ENCODE measurements at regions not wholly inside any gene's neighbourhood (a gene's known extent, or its start where the extent isn't known, plus 50 kb on each side); places are given as distances from the start of the nearest gene placed in this dataset.

DNA sequence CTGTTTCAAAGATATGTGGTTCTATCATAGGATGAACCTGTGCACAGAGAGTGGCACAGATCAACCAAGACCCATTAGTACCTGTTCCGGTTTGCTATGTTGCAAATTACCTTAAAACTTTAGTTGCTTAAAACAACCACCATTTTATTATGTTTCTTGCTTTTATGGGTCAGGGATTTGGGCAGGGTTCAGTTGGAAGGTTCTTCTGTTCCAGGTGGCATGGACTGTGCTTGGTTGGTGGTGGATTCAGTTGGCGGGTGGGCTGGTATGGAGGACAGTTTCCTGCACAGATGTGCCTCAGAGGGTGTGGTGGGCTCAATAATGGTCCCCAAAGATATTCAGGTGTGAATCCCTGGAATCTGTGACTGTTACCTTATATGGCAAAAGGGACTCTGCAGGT, 166.3 kb downstream of the SLC35B3 start:
- H2BK20ac ChIP-seq (ENCODE audit: low read depth, low read length, poor library complexity, severe bottlenecking): no peak overlapping the region
- H3K27me3 Mint-ChIP-seq (ENCODE audit: low read depth): peaks cover 5% of the 10 kb centered on the region; the same call in 1 of the 2 replicates
- no peaks in the 10 kb centered on the region for H4K20me1 ChIP-seq (ENCODE audit: control insufficient read depth, insufficient read depth, insufficient read length)
- no peaks in the 10 kb centered on the region for H3K27me3 ChIP-seq (ENCODE audit: insufficient read depth, low read length)
- no peak overlapping the region for H3T11ph ChIP-seq (ENCODE audit: low read length)
- H3K9ac ChIP-seq (ENCODE audit: extremely low read depth, insufficient read length, low read length): no peak overlapping the region
- H2AK5ac ChIP-seq (ENCODE audit: insufficient read length, low read length): no peak overlapping the region
- H3K9me3 ChIP-seq (ENCODE audit: control insufficient read depth, low read depth, low read length): no peaks in the 10 kb centered on the region
- no peak overlapping the region for H3K14ac ChIP-seq (ENCODE audit: insufficient read depth, low read length)
- H3K27ac Mint-ChIP-seq: no peak overlapping the region; a peak in 1 of 7 replicates
- no peak overlapping the region for H3K4me3 Mint-ChIP-seq
- H2BK5ac ChIP-seq (ENCODE audit: insufficient read length, low read length): no peak overlapping the region
- DNase-seq: no peak
- no CpG with 5 or more reads among the region's 2 CpGs for WGBS (ENCODE audit: extremely low coverage, insufficient read length, low lambda C conversion rate)
- no peak overlapping the region for H3K4me2 ChIP-seq (ENCODE audit: insufficient read depth, insufficient read length, low read length)
- TF ChIP-seq CTCF (conservative IDR thresholded peaks at IDR 0.05): no peak
- no peaks in the 10 kb centered on the region for H3K79me1 ChIP-seq (ENCODE audit: insufficient read depth, low read depth, low read length, poor library complexity, severe bottlenecking)
- H2AFZ ChIP-seq (ENCODE audit: low read length): no peak overlapping the region
- no peak overlapping the region for H4K5ac ChIP-seq (ENCODE audit: insufficient read length, low read depth, low read length)
- no peak overlapping the region for H3K18ac ChIP-seq (ENCODE audit: insufficient read length, low read depth, low read length)
- no peak overlapping the region for H2BK12ac ChIP-seq (ENCODE audit: insufficient read length, low read depth, low read length)
- 0 out of 2 replicates have a peak, but pooled peaks cover under 1% of the 10 kb centered on the region for H3K4me1 ChIP-seq (ENCODE audit: insufficient read depth, low read length)
- no peak overlapping the region for H3K56ac ChIP-seq (ENCODE audit: insufficient read length, low read depth, low read length)
- H3K79me2 ChIP-seq (ENCODE audit: insufficient read depth, low read length): no peaks in the 10 kb centered on the region
- H3K23me2 ChIP-seq (ENCODE audit: insufficient read length, low read depth, low read length, poor library complexity, severe bottlenecking): no peaks in the 10 kb centered on the region
- H3K23ac ChIP-seq (ENCODE audit: insufficient read length, low read depth, low read length): no peak overlapping the region
- no peak overlapping the region for H4K91ac ChIP-seq (ENCODE audit: insufficient read length, low read depth, low read length)
- H3K9me3 Mint-ChIP-seq: peaks cover 4 to 7% of the 10 kb centered on the region in 2 experiments; a peak in 4 of 5 replicates
- H3K4ac ChIP-seq (ENCODE audit: low read depth, low read length): no peak overlapping the region
- H3K27ac ChIP-seq (ENCODE audit: insufficient read length, low read depth, low read length): no peak overlapping the region
- no peak overlapping the region for H2BK15ac ChIP-seq (ENCODE audit: low read depth, low read length)
- no peak overlapping the region for H2BK120ac ChIP-seq (ENCODE audit: low read depth, low read length, poor library complexity, severe bottlenecking)
- H4K8ac ChIP-seq (replicated peaks; ENCODE audit: insufficient read length, low read depth, low read length): no peak overlapping the region
- H3K4me1 Mint-ChIP-seq: peaks cover 12 to 17% of the 10 kb centered on the region in 2 experiments
- H3K36me3 Mint-ChIP-seq (ENCODE audit: insufficient read depth in 1 of 3, low read depth in 3 of 3): peaks cover 0 to 2% (median 0%) of the 10 kb centered on the region in 3 experiments; a peak in 3 of 7 replicates

Measured in H9 (cell line).